RWPE2 (cell line): ENCODE measurements at regions not wholly inside any gene's neighbourhood (a gene's known extent, or its start where the extent isn't known, plus 50 kb on each side); places are given as distances from the start of the nearest gene placed in this dataset.
"Not testable (repeated sequence)": the region's sequence is repeated elsewhere in the genome, so short reads cannot be mapped to it uniquely, and the experiment has no call there.

Experiments
- ATAC-seq: fragments of 200-7000 bp; cut with Tn5 transposase; 3 replicates; pipeline ENCODE4 v1.9.1; 2021; ENCODE audit warnings: low read depth
- DNase-seq: peaks from one replicate; pipeline ENCODE4 v3.0.0-alpha.2; 2020; ENCODE audit warnings: low spot score
- H3K27ac ChIP-seq: fragments of 450-650 bp; 2 replicates; pipeline ENCODE4 v1.5.1; 2017; ENCODE audit warnings: mild to moderate bottlenecking; ENCODE audit not compliant: poor library complexity, severe bottlenecking
- H3K27me3 ChIP-seq: fragments of 250-450 bp; sonication (Bioruptor Pico); 2 replicates; pipeline ENCODE4 v1.5.1; 2021; ENCODE audit warnings: mild to moderate bottlenecking, moderate library complexity; ENCODE audit not compliant: insufficient read depth, poor library complexity, severe bottlenecking
- H3K36me3 ChIP-seq: fragments of 250-450 bp; sonication (Bioruptor Pico); 2 replicates; pipeline ENCODE4 v1.5.1; 2020; ENCODE audit warnings: low read depth, mild to moderate bottlenecking, moderate library complexity
- H3K4me1 ChIP-seq: fragments of 250-450 bp; sonication (Bioruptor Pico); 2 replicates; pipeline ENCODE4 v1.5.1; 2021; ENCODE audit warnings: mild to moderate bottlenecking, moderate library complexity; ENCODE audit not compliant: insufficient read depth, poor library complexity, severe bottlenecking
- H3K4me3 ChIP-seq: fragments of 250-450 bp; sonication (Bioruptor Pico); 2 replicates; pipeline ENCODE4 v1.5.1; 2021; ENCODE audit warnings: mild to moderate bottlenecking, moderate library complexity; ENCODE audit not compliant: severe bottlenecking
- H3K9me3 ChIP-seq: fragments of 250-450 bp; sonication (Bioruptor Pico); 2 replicates; pipeline ENCODE4 v1.5.1; 2021; ENCODE audit warnings: mild to moderate bottlenecking, moderate library complexity; ENCODE audit not compliant: severe bottlenecking
- CTCF ChIP-seq: fragments of 450-650 bp; IDR thresholded peaks from one replicate; pipeline ENCODE4 v1.5.1; 2017; ENCODE audit warnings: mild to moderate bottlenecking, moderate library complexity; ENCODE audit not compliant: poor library complexity, severe bottlenecking

GRCh38 chr5:120327180-120327579 is 136.9 kb upstream of the PRR16 start:
- H3K4me1 ChIP-seq = peaks cover 6% of the 10 kb centered on the region
- TF ChIP-seq CTCF = peak; percentile 62
- DNase-seq (no peak), ATAC-seq (no peak)
- H3K27ac ChIP-seq = no peak overlapping the region
- H3K4me3 ChIP-seq = no peak overlapping the region
- no peaks in the 10 kb centered on the region for H3K27me3 ChIP-seq
- H3K36me3 ChIP-seq = no peaks in the 10 kb centered on the region
- no peaks in the 10 kb centered on the region for H3K9me3 ChIP-seq

GRCh38 chr5:120329095-120329494 is 135.0 kb upstream of the PRR16 start:
- DNase-seq (no peak), ATAC-seq (no peak)
- Histone ChIP-seq H3K36me3 (no peaks in the 10 kb centered on the region), H3K9me3 (no peaks in the 10 kb centered on the region), H3K27ac (no peak overlapping the region), H3K4me3 (no peak overlapping the region), H3K27me3 (no peaks in the 10 kb centered on the region), H3K4me1 (peaks cover 6% of the 10 kb centered on the region)
- no peak for TF ChIP-seq CTCF

- ATAC-seq (no peak), DNase-seq (no peak)
- Histone ChIP-seq H3K27ac (no peak overlapping the region), H3K36me3 (no peaks in the 10 kb centered on the region), H3K27me3 (no peaks in the 10 kb centered on the region), H3K4me3 (no peak overlapping the region), H3K9me3 (no peaks in the 10 kb centered on the region), H3K4me1 (peaks cover 6% of the 10 kb centered on the region)
- no peak for TF ChIP-seq CTCF
Observed at GRCh38 chr5:120330558-120330957, 133.5 kb upstream of the PRR16 start.

GRCh38 chr5:120344181-120344580 is 119.9 kb upstream of the PRR16 start:
- no peaks in the 10 kb centered on the region for H3K4me1 ChIP-seq
- DNase-seq = no peak
- no peaks in the 10 kb centered on the region for H3K36me3 ChIP-seq
- no peak for TF ChIP-seq CTCF
- H3K9me3 ChIP-seq = no peaks in the 10 kb centered on the region
- H3K27ac ChIP-seq = no peak overlapping the region
- no peak for ATAC-seq
- no peaks in the 10 kb centered on the region for H3K27me3 ChIP-seq
- H3K4me3 ChIP-seq = no peak overlapping the region

GRCh38 chr5:120345947-120346346 is 118.2 kb upstream of the PRR16 start:
- DNase-seq (no peak), ATAC-seq (no peak)
- H3K4me3 ChIP-seq = no peak overlapping the region
- H3K9me3 ChIP-seq = no peaks in the 10 kb centered on the region
- H3K27me3 ChIP-seq = no peaks in the 10 kb centered on the region
- no peak for TF ChIP-seq CTCF
- H3K36me3 ChIP-seq = no peaks in the 10 kb centered on the region
- H3K4me1 ChIP-seq = no peaks in the 10 kb centered on the region
- no peak overlapping the region for H3K27ac ChIP-seq

- not testable (repeated sequence) for ATAC-seq, H3K27me3 ChIP-seq, H3K36me3 ChIP-seq, H3K27ac ChIP-seq, H3K4me3 ChIP-seq, H3K4me1 ChIP-seq, DNase-seq, H3K9me3 ChIP-seq
Observed at GRCh38 chr5:120351071-120351470, 113.0 kb upstream of the PRR16 start.
